GM18873 (cell line): ENCODE measurements at regions not wholly inside any gene's neighbourhood (a gene's known extent, or its start where the extent isn't known, plus 50 kb on each side); places are given as distances from the start of the nearest gene placed in this dataset.
"Not testable (repeated sequence)": the region's sequence is repeated elsewhere in the genome, so short reads cannot be mapped to it uniquely, and the experiment has no call there.

ENCODE experiments used
- ATAC-seq: cut with Tn5 transposase; IDR thresholded peaks from one replicate; pipeline ENCODE4 v1.9.1; 2021; ENCODE audit warnings: mild to moderate bottlenecking, moderate library complexity, moderate number of reproducible peaks; ENCODE audit not compliant: unreplicated experiment, low FRiP score

DNA sequence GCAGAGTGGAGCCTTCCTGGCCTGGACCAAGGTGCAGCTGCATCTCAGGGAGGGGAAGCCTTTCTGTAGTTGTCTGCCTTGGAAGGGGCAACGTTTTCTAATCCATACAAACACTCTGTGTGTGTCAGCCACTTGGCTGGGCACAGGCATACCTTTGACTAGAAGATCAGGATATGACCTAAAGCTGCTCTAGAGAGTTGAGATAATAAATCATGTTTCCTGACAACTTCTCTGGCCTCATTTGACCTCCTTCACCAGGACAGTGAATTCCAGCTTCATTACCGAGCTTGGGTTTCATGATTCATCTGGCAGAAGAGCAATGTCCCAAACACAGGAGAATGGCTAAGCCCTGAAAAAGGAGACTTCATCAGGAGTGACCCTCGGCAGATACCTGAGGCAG, 89.6 kb upstream of the KIT start:
- no peak for ATAC-seq

DNA sequence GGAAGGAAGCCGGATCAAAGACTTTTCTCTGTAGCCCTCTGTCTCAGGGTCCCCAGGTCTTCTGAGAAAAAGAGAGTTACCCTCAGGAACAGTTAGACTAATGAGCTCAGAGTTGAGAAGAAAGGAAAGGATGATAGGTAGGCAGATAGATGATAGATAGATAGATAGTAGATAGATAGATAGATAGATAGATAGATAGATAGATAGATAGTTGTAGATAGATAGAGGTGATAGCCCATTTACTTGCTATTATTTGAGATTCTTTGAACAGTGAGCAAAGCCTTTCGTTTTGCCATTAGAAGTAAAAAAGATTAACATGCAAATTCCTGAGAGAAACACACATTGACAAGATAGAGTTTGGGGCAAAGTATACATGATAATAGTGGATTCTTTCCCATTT, 86.9 kb upstream of the KIT start:
- ATAC-seq, result no peak

- no peak for ATAC-seq
These were observed 86.2 kb upstream of the KIT start for GRCh38 chr4:54571293-54572151.

DNA sequence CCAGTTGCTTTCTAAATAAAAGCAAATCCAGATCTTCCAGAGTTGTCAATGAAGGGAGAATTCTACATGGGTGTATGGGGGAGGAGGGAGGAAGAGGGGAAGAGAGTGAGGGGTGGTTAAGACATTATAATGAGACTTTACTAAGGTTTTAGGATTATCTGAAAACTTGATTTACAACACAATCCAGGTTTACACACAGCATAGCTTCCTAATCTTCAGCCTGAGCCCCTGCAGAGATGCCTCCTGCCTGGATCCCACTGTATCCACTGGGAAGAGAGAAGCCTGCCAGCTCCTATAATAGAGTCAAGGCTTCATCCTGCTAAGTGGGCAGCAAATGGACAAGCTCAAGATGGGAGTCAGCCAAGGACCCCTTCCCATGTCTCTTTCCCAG, 85.6 kb upstream of the KIT start:
- ATAC-seq, result no peak

- ATAC-seq, result no peak
These were observed 83.3 kb upstream of the KIT start for GRCh38 chr4:54574500-54574899.

GRCh38 chr4:54575919-54576318, 81.8 kb upstream of the KIT start:
- no peak for ATAC-seq

GRCh38 chr4:54581807-54582206, 76.0 kb upstream of the KIT start:
- ATAC-seq, result no peak

GRCh38 chr4:54585321-54586000, 72.3 kb upstream of the KIT start:
- no peak for ATAC-seq

DNA sequence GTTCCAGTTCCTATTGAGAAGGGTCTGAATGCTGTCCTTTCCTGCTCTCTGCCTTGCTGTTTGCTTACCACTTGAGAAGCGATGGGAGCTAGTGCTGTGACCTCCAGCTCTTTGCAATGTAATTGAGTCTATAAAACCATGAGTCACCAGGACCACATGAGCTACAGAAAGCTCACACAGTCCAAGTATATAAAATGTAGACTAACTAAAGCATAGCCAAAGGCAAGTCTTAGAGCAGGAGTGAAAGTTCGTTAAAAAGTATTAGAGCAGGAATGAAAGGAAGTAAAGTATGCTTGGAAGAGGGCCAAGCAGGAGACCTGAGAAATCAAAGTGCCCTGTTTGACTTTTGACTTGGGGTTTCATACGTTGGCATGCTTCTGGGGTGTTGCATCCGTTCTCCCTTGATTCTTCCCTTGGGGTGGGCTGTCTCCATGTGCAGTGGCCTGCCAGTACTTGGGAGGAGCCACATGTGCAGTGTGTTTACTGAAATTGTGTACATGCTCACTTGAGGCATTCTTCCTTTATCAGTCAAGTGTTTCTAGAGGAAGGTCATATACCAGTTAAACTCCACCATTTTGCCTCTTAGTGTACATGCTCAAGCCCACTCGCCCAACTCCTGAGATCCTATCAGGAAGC, 71.3 kb upstream of the KIT start:
- ATAC-seq, result no peak

DNA sequence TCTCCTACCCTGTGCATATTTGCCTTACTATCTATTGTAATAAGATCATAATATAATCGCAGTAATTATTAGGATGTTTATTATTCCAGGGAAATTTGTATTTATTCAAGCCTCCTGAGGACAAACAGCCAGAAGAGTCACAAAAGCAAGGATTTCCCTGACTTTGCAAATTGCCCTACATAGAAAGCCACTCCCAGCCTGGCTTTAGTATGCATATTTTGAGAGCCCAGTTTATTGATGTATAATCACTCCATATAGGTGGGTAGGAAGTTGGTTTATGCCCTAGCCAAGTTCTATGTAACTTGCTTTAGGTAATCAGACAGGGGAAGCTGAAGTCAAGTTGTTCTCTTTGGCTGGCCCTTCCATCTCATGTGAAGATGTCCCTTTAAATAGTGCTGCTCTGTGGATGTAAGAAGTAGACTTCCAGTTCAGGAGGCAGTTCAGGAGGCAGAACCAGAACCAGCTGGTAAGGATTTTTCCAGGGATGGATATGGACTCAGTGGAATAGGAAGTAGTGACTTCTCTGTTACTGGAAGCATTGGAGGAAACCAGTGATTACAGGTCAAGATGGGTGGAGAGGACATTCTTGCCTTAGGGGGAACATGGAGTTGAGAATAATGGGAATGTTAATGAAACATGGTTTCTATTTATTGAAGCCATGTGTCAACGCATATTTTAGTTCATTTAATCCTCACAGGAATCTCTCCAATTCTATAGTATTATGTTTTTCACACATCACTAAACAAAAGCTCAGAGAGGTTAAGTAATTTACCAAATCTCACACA, 70.5 kb upstream of the KIT start:
- no peak for ATAC-seq

DNA sequence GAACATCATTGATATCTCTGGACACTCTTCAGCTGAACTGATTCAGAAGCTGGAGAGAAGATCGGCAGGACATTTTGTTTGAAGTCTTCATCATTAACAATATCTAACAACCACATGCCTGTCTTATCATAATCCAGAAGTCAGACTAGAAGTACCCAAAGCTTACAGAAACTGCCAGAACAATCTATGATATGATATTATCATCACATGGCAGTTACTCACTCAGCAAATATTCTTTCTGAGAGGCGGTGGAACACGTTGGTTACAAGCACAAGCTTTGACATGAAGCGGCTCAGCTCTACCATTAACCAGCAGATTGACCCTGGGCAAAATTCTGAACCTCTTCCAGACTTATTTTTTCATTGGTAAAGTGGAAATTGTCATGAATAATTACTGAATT, 69.4 kb upstream of the KIT start:
- ATAC-seq, result no peak

DNA sequence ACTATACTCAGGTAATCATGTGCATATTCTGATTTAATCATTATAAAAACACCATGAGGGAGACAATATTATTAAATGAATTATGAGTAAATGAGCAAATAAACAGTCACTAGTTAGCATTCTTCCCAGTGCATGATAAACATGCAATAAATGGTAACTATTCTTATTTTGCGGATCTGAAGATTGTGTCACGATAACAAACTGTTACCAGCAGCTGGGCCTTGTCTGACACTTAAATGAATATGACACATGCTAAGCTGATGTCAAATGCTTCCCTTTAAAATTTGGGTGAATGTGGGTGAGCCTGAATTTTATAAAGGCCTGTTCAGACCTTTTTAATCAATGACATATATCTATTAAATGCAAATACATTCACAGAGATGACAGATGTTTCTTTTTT, 68.2 kb upstream of the KIT start:
- ATAC-seq, result no peak

DNA sequence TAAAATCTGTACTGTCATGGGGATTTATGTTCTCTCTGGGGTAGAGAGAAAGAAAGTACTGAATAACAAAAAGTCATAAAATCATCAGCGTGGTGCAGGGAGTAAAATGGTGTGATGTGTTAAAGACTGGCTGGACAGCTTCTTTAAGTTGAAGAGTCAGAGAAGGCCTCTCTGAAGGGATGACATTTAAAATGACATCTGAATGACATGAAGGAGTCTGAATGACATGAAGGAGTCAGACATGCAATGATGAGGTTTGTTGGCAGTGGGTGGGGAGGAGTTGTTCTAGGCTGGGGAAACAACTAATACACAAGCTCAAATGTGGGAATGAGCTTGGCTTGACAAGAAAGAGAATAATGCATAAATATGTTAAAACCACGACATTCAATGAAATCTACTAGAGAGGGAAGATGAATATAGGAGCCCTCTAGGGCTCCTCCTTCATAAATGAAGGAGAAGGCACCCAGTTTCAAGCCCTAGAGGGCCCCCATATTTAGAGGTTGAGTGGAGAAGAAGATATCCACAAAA, 63.9 kb upstream of the KIT start:
- no peak for ATAC-seq

- no peak for ATAC-seq
These were observed 61.6 kb upstream of the KIT start for GRCh38 chr4:54596201-54596600.

DNA sequence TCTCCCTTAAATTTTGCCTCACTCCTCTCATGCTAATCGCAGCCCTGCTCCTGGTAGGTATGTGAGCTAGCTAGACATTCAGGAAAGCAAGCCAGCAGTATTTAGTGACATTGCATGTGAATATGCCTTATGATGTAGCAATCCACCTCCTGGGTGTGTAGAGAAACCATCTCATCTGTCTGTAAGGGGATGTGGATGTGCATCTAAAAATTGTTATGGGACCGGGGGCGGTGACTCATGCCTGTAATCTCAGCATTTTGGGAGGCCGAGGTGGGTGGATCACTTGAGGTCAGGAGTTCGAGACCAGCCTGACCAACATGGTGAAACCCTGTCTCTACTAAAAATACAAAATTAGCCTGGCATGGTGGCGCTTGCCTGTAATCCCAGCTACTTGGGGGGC, 60.1 kb upstream of the KIT start:
- ATAC-seq, result not testable (repeated sequence)

- ATAC-seq, result not testable (repeated sequence)
These were observed 55.6 kb upstream of the KIT start for GRCh38 chr4:54602175-54602574.

GRCh38 chr4:54607067-54607466, 50.7 kb upstream of the KIT start:
- ATAC-seq, result no peak

GRCh38 chr4:54607521-54607920, 50.2 kb upstream of the KIT start:
- ATAC-seq, result no peak
